ENCODE measurements at regions not wholly inside any gene's neighbourhood (a gene's known extent, or its start where the extent isn't known, plus 50 kb on each side); places are given as distances from the start of the nearest gene placed in this dataset.

DNA sequence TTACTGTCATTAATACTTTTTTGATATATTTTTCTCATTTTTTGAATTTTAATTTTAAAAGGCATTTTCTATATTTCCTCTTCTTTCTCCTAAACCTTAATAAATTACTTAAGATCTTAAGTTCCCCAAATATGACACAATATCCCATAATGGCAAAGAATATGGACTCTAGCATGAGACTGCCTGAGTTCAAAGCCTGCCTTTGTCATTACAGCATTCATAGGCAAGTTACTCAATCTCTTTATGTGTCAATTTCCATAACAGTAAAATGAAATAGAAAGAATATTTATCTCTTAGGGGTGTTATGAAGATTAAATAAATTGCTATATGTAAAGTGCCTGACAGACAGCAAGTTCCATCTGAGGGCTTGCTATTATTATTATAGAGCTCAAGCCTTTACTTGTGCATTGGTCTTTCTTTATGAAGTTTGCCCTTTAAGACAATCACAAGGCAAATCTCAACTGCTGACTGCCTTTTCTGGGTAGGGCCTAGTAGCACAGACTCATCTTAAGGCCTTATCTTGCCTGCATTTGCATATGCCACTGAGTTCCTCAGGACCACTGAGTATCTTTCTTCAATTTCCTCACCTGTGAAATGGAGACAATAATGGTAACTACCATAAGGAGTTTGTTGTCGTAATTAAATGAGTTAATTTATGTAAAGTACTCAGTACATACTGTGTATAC lies 231.0 kb downstream of the NRIP1 start:
- no peak for TF ChIP-seq POLR2A (IDR thresholded peaks at IDR 0.05; ENCODE audit: low read depth, low read length)
- TF ChIP-seq TAF1 (IDR thresholded peaks at IDR 0.05; ENCODE audit: borderline replicate concordance, low read depth, low read length), result no peak
- TF ChIP-seq POLR2AphosphoS5 (IDR thresholded peaks at IDR 0.05; ENCODE audit: low read depth, low read length), result no peak
